HG03103 (cell line): ENCODE measurements at regions not wholly inside any gene's neighbourhood (a gene's known extent, or its start where the extent isn't known, plus 50 kb on each side); places are given as distances from the start of the nearest gene placed in this dataset.

Source experiments
- ATAC-seq: cut with Tn5 transposase; IDR thresholded peaks from one replicate; pipeline ENCODE4 v1.9.1; 2021; ENCODE audit warnings: low read depth; ENCODE audit not compliant: unreplicated experiment

GRCh38 chr5:76030343-76030742 lies 52.8 kb upstream of the SV2C start:
- no peak for ATAC-seq

GRCh38 chr5:76029739-76030138 lies 53.4 kb upstream of the SV2C start:
- no peak for ATAC-seq

GRCh38 chr5:76025790-76026189 lies 57.4 kb upstream of the SV2C start:
- ATAC-seq = no peak

DNA sequence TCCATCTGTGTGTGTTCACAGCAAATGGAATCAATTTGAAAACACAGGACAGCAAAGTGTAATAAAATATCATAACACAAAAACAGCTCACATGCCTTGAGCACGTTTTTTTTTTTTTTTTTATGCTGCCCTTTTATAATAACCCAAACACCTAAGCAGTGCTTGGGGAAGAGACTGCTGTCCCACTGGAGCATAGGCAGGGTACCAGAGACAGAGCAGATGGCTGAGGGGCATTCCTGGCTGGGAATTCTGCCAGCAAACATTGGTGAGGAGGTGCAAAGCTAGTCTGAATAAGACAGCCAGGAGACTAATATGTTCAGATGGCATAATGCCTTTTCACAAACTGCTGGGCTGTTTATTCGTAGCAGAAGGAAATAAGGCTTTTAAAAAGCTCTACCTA lies 58.1 kb upstream of the SV2C start:
- no peak for ATAC-seq

- ATAC-seq = no peak
Observed at GRCh38 chr5:76022611-76023010, 60.6 kb upstream of the SV2C start.

DNA sequence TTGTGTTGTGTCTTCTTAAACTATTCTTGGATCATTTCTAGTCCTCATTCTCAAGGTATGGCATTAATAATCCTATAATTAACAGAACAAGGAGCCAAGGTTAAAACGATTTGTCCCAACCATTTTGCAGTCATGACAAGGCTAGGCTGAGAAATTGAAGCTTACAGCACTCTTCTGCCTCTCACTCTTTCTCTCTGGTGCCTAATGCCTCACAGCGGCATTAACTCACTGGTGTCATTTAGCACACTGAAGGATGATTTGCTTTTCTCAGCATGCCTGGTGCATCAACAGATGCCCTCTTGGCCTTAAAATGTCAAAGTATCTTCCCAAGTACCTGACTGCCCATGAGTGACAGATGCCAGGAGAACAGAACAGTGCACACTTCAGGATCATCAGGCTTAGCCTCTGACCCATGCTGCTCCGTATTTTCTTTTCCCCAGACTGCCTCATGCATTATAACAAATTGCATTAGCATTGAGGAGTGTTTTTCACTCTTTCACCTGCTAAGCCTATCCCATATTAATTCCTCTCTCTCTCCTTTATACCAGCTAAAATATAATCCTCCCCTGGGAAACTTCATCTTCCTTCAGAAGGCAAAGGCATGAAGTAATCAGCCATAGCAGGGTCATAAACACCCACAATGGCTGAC lies 61.1 kb upstream of the SV2C start:
- ATAC-seq = no peak

DNA sequence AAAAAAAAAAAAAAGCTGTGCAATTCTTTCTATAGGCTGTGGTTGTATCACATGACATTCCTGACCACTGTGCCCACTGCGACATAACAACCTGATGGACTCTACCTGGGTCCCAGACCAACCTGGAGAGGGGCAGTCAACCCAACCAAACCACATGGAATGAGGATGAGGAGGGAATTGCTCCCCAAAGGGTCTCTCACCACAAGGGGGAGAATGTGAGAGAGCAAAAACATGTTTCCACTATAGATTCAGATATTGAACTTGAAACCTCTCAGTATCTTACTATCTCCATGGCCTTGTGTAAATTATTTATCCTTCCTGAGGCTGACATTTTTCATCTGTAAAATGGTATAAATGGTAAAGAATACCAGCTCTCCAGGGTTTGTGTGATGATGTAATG lies 66.9 kb upstream of the SV2C start:
- ATAC-seq = no peak

DNA sequence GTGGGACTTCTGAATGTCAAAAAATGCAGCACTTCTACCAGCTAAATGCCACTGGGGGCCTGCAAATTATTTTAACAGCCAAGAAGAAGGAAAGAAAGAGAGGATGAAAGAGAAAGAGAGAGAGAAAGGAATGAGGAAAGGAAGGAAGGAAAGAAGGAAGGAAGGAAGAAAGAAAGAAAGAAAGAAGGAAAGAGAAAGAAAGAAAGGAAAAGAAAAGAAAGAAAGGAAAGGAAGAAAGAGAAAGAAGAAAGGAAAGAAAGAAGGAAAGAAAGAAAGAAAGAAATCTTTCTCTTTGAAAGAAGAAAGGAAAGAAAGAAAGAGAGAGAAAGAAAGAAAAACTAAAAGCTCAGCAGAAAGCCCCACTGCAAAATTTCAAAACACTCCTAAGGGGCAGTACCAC lies 69.2 kb upstream of the SV2C start:
- no peak for ATAC-seq

GRCh38 chr5:76007904-76008303 lies 75.3 kb upstream of the SV2C start:
- no peak for ATAC-seq

DNA sequence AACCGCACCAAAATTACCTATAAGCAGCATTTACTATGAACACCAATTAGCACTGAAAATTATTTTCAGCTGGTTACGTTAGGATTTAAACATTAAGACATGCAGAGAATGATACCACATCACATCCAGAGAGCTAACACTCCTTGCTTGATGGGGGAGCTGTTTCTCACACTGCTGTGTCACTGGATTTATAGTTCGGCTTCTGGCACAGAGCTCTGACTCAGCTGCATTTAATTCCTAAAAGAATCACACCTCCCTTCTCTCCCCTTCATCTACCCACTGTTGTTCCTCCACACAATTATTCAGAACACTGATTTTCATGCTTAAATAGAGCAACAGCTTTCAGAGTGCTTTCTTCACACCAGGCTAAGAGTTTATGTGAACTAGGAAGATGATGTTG lies 82.6 kb upstream of the SV2C start:
- ATAC-seq = no peak

DNA sequence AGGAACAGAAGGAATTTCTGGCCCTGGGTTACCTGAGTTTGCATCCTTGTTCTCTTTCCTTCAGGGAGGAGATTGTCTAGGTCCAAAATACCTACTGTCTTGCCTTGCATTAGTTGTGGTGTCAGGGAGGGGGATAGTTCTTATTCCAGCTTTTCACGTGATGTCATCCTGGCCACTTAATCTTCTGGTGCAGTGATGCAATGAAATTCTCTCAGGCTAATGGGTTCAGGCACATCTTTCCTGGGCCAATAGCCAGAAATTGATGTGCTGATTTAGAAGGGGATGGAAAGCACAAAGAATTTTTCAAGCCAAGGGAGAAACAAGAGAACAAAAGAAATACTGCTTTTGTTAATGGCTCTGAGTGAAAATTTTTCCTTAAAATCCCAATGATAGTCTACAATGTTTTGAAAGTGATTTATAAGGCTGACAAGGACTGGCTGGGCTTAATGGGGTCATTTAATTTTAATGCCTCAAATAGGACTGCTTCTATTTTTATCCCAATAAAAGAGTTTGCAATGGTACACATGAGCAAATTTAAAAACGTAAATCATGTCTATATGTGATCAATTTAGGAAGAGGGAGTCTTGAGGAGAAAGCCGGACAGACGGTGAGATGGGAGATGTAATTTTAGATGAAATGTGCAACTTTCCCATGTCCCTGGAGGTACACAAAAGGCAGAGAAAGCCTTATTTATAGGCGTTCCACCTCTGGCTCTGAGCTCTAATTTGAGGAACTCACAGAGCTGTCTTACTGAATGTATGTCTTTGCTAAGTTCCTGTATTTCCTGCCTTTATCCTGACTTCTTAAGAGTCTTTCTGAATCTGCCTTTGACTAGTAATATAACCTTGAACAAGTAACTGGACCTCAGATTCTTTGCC lies 89.3 kb upstream of the SV2C start:
- ATAC-seq = no peak

GRCh38 chr5:75993183-75993582 lies 90.0 kb upstream of the SV2C start:
- ATAC-seq = no peak

DNA sequence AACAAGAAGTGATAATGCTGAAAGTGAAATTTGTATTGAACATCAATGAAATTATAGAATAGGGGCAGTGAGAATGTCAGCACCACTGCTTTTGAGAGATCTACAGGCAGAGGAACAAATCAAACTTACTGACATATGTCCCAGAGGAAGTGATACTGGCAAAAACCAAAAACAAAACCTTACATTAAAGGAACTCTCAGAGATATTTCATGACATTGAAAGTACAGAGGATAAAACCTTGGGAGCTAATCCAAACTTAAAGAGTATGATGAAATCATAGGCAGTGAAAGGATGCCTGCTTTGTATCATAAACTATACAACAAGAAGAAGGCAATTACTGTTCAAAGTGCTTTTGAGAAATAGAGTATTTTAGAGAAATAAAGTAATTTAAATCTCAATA lies 90.4 kb upstream of the SV2C start:
- ATAC-seq = no peak

DNA sequence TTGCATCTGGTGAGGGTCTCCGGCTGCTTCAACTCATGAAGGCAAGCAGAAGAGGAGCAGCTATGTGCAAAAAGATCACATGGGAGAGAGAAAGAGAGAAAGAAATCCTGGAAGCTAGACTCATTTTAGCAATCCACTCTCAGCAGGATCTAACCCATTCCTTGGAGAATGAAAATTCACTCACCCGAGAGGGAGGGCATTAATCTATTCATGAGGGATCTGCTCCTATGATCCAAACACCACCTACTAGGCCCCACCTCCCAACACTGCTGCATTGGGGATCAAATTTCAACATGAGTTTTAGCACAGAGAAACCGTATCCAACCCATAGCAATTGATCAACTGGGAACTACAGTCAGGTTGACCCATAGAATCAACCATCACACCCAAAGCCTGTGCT lies 98.1 kb upstream of the SV2C start:
- ATAC-seq = no peak

- no peak for ATAC-seq
Observed at GRCh38 chr5:75975496-75975895, 107.7 kb upstream of the SV2C start.

DNA sequence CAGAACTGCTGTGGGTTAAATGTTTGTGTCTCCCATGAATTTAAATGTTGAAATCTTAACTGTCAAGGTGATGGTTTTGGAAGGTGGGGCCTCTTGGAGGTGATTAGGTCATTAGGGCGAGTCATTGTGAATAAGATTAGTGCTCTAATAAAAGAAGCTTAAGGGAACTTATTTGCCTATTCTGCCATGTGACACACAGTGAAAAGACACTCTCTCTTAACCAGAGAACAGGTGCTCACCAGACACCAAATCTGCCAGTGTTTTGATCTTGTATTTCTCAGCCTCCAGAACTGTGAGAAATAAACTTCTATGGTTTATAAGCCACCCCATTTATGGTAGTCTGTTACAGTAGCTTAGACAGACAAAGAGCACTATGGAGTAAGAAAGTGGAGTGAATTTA lies 117.9 kb upstream of the SV2C start:
- no peak for ATAC-seq

DNA sequence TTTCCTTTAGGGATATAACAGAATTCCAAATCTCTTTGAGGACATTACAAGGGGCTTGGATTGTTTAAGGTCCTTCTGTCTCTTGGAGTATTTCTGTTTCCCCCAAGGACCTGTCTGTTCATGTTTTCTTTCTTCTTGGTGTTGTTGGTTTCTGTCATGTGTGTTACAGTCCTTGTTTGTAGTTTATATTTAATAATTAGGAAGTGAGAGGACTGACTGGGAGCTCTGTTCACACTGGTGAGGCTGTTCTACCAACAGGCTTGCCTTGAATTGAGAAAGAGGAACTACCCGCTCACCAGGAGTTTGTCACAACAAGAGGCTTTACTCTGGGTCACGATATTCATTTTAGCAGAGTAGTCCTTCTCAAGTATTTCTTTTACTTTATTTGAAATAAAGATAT lies 119.2 kb upstream of the SV2C start:
- ATAC-seq = no peak

DNA sequence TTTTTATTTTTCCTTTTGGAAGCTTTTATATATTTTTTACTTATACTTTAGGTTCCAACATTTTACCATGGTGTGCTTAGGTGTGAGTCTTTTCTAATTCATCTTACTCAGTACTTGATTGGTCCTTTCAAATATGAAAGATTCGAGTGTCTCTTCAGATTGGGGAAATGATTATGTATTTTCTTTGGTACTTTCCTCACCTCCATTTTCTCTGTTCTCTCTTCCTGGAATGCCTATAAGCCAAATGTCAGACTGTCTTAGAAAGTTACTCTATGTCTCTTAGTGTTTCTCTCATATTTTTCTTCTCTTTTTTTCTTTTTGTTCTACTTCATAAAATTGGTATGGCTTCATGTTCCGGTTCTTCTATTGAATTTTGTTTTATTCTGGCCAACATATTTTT lies 119.6 kb upstream of the SV2C start:
- no peak for ATAC-seq

GRCh38 chr5:75961818-75962217 lies 121.4 kb upstream of the SV2C start:
- no peak for ATAC-seq

DNA sequence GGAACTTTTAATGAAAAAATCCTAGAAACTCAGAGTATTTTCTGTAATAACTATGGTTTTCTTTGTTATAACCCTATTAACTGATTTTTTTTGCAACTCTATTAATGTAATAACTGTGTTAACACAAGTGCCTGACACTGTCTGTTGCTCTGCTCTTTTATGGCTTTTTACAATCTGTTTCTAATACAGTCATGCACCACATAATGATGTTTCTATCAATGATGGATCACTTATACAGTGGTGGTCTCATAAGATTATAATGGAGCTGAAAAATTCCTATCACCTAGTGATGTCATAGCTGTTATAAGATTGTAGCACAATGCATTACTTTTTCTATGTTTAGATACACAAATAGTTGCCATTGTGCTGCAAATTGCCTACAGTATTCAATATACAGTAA lies 123.1 kb upstream of the SV2C start:
- no peak for ATAC-seq

DNA sequence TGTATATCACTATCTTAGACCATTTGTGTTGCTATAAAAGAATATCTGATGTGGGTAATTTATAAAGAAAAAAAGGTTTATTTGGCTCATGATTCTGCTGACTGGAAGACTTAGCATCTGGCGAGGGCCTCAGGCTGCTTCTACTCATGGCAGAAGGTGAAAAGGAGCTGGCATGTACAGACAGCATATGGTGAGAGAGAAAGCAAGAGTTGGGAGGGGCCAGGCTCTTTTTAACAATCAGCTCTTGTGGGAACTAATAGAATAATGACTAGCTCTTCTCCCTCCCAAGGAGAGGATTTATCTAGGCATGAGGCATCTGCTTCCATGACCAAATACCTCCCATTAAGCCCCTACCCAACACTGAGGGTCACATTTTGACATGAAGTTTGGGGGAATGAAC lies 130.2 kb upstream of the SV2C start:
- no peak for ATAC-seq

DNA sequence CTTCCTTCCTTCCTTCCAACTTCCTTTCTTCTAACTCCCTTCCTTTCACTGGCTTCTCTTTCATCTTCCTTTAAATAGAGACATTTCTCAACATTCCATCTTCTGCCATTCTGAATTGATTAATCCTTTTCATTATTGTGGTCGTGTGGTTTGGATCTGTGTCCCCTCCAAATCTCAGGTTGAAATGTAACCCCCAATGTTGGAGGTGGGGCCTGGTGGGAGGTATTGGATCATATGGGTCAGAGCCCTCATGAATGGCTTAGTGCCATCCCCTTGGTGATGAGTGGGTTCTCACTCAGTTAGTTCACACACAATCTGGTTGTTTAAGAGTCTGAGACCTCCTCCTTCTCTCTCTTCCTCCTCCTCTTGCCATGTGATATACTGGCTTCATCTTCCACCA lies 130.9 kb upstream of the SV2C start:
- ATAC-seq = no peak
